DND-41 (cell line): ENCODE measurements at regions not wholly inside any gene's neighbourhood (a gene's known extent, or its start where the extent isn't known, plus 50 kb on each side); places are given as distances from the start of the nearest gene placed in this dataset.

Source experiments
- CTCF ChIP-seq: IDR thresholded peaks from 2 replicates; pipeline ENCODE4 v1.5.1; 2012; ENCODE audit warnings: borderline replicate concordance, low read length, moderate library complexity, mild to moderate bottlenecking; ENCODE audit not compliant: poor library complexity, severe bottlenecking; ENCODE audit errors: extremely low read depth
- EZH2 ChIP-seq: IDR thresholded peaks from 3 replicates; pipeline ENCODE4 v1.6.1; 2012; ENCODE audit warnings: borderline replicate concordance, low read depth, mild to moderate bottlenecking, moderate library complexity, low read length, inconsistent platforms; ENCODE audit not compliant: severe bottlenecking

DNA sequence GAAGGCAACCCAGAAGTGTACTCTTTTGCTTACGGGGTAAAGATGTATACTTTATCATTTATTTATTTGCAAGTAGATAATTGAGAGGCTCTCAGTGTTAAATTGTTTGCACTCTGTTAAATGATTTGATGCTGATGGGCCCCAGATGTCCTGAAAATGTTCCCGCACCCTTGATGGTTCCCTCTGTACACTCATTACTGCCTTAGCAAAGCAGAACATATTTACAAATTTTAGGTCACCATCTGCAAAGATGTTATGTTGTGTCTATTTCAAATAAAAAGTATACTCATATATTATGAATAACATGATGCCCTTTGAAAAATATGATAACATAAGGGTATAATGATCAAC lies 240.5 kb upstream of the SNX7 start:
- TF ChIP-seq CTCF (no peak), EZH2 (no peak)
